Neural crest cell (in vitro differentiated cells): ENCODE measurements at regions not wholly inside any gene's neighbourhood (a gene's known extent, or its start where the extent isn't known, plus 50 kb on each side); places are given as distances from the start of the nearest gene placed in this dataset.

Source experiments
- DNase-seq: peaks from one replicate; pipeline ENCODE4 v3.0.0; 2021; ENCODE audit warnings: low read depth, mixed read lengths, low spot score
- H3K27ac Mint-ChIP-seq: one replicate; pipeline ENCODE4 v1.8.0; 2021; ENCODE audit warnings: mild to moderate bottlenecking, mixed read lengths; ENCODE audit not compliant: unreplicated experiment
- H3K27me3 Mint-ChIP-seq: 2 replicates; pipeline ENCODE4 v1.8.0; 2021; ENCODE audit warnings: low read depth, mild to moderate bottlenecking, mixed read lengths
- H3K36me3 Mint-ChIP-seq: 2 replicates; pipeline ENCODE4 v1.8.0; 2021; ENCODE audit warnings: low read depth, mild to moderate bottlenecking, mixed read lengths
- H3K4me1 Mint-ChIP-seq: 2 replicates; pipeline ENCODE4 v1.8.0; 2021; ENCODE audit warnings: mixed read lengths
- H3K4me3 Mint-ChIP-seq: one replicate; pipeline ENCODE4 v1.8.0; 2021; ENCODE audit warnings: mild to moderate bottlenecking, mixed read lengths
- H3K9me3 Mint-ChIP-seq: 2 replicates; pipeline ENCODE4 v1.8.0; 2021; ENCODE audit warnings: mixed read lengths
- TF ChIP-seq, protein P1 (sequence below): fragments of 200-600 bp; sonication (generic); conservative IDR thresholded peaks from 2 replicates; pipeline ENCODE4 v1.5.0; 2021; ENCODE audit warnings: antibody characterized with exemption, mild to moderate bottlenecking

DNA sequence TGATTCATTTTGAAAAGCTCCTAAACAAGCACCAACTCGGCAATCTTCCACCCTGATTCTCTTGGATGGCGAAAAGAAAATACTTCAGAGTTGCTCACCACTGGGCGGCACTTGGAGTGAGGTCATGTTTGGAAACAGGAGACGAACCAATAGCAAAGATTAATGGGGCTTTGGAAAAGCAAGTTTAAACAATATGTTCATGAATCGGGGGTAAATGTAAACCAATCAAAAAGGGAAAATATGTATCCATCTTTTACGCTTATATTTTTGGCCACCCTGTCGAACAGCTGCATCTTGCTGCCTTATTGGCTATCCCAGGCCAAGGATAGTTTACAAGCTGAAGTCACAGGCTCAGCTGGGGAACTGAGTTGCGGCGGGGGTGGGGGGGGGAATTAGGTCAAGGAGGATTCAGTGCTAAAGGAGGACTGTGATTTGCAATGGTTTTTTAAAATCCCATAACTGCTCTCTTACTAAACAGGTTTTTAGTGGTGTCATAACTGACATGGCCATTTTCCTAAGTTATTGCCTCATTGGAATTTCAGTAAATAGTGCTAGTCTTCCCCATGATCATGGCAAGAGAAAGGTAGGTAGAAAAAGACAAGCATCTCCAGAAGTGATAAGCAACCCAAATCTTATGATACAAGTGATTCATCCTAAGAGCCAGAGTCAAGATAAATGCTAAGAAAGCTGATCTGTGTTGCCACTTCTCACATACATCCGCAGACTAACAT, 210.6 kb downstream of the PHLDA1 start:
- TF ChIP-seq, protein P1, sequence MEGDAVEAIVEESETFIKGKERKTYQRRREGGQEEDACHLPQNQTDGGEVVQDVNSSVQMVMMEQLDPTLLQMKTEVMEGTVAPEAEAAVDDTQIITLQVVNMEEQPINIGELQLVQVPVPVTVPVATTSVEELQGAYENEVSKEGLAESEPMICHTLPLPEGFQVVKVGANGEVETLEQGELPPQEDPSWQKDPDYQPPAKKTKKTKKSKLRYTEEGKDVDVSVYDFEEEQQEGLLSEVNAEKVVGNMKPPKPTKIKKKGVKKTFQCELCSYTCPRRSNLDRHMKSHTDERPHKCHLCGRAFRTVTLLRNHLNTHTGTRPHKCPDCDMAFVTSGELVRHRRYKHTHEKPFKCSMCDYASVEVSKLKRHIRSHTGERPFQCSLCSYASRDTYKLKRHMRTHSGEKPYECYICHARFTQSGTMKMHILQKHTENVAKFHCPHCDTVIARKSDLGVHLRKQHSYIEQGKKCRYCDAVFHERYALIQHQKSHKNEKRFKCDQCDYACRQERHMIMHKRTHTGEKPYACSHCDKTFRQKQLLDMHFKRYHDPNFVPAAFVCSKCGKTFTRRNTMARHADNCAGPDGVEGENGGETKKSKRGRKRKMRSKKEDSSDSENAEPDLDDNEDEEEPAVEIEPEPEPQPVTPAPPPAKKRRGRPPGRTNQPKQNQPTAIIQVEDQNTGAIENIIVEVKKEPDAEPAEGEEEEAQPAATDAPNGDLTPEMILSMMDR: no peak
- Mint-ChIP-seq H3K4me1 (peaks cover 16% of the 10 kb centered on the region), H3K9me3 (no peaks in the 10 kb centered on the region), H3K36me3 (no peaks in the 10 kb centered on the region), H3K27ac (no peak overlapping the region), H3K27me3 (no peaks in the 10 kb centered on the region), H3K4me3 (no peak overlapping the region)
- DNase-seq: no peak

DNA sequence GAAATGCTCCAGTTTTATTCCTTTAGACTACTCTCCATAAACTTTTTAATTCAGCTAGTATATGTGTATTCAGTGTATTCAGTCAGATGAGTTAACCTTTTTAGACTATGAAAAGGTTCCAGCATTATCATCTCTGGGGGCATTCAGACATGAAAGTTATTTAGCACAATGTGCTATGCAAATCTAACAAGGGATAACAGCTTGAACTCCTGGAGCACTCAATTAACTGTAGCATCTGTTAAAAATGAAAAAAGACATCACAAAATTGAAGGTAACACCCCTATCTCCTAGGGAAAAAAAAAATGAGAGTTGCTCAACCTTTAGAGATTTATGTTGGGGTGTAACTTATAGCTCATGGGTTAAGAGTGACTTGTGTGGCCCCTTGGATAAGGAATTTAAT, 211.5 kb downstream of the PHLDA1 start:
- H3K4me1 Mint-ChIP-seq: peaks cover 23% of the 10 kb centered on the region
- no peaks in the 10 kb centered on the region for H3K27me3 Mint-ChIP-seq
- no peak for DNase-seq
- H3K36me3 Mint-ChIP-seq: no peaks in the 10 kb centered on the region
- H3K27ac Mint-ChIP-seq: no peak overlapping the region
- no peak overlapping the region for H3K4me3 Mint-ChIP-seq
- TF ChIP-seq, protein P1: no peak
- H3K9me3 Mint-ChIP-seq: no peaks in the 10 kb centered on the region

DNA sequence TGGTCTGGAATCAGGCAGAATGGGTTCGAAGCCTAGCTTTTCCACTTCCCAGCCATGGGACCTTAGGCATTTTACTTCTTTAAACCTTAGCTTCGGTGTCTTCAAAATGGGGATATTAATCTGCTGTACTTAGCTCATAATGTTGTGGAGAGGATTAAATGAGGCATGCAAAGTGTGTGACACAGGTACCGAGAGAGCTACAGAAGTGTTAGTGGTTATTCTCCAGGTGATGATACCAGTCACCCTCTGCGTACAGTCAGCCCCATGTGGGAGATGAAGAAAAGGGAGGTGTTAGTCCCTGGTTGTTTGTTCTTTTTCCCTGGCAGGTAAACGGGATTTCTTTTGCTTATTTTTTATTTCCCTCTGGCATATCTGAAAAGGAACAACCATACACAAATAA, 212.1 kb downstream of the PHLDA1 start:
- Mint-ChIP-seq H3K27me3 (no peaks in the 10 kb centered on the region), H3K4me1 (peaks cover 28% of the 10 kb centered on the region), H3K4me3 (no peak overlapping the region), H3K36me3 (no peaks in the 10 kb centered on the region), H3K27ac (no peak overlapping the region), H3K9me3 (no peaks in the 10 kb centered on the region)
- TF ChIP-seq, protein P1: no peak
- no peak for DNase-seq

DNA sequence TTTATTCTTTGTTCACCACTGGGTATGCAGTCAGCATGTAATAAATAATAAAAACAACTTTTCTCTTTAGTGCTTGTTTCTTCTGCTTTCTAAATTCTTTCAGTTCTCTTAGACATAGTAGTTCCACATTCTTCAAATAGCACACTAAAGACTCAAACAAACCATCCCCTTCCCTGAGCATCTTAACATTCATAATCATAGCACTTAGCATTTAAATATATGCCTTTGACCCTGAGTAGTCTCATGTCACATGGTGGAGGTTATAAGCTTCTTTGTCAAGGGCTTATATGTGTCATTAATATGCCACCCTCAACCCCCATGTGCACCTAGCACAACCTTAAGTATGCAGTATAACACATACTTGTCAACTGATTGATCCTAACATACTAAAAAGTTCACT, 212.7 kb downstream of the PHLDA1 start:
- Mint-ChIP-seq H3K4me3 (no peak overlapping the region), H3K27ac (no peak overlapping the region), H3K27me3 (no peaks in the 10 kb centered on the region), H3K36me3 (no peaks in the 10 kb centered on the region), H3K4me1 (peaks cover 28% of the 10 kb centered on the region), H3K9me3 (no peaks in the 10 kb centered on the region)
- TF ChIP-seq, protein P1: no peak
- no peak for DNase-seq

DNA sequence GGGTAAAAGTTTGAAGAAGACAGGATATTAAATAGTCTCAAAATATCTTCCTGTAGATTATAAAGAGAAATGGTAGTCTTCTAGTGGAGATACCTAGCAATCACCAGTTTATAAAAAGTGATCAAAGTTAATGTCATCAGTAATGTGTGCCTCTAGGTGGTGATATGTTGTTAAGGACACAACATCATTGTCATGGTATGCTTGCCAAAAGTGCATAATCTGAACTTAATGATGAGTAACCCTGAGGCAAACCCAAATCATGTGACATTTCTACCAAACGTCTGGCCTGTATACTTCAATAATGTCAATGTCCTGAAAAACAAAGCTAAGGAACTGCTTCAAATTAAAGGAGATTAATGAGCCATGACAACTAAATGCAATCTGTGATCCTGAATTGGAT, 214.7 kb downstream of the PHLDA1 start:
- H3K4me1 Mint-ChIP-seq: peaks cover 45% of the 10 kb centered on the region
- H3K9me3 Mint-ChIP-seq: no peaks in the 10 kb centered on the region
- TF ChIP-seq, protein P1: peak; percentile 16
- no peak overlapping the region for H3K4me3 Mint-ChIP-seq
- H3K27me3 Mint-ChIP-seq: no peaks in the 10 kb centered on the region
- no peaks in the 10 kb centered on the region for H3K36me3 Mint-ChIP-seq
- H3K27ac Mint-ChIP-seq: no peak overlapping the region
- no peak for DNase-seq
